Endothelial cell of umbilical vein (primary cell): ENCODE measurements at regions not wholly inside any gene's neighbourhood (a gene's known extent, or its start where the extent isn't known, plus 50 kb on each side); places are given as distances from the start of the nearest gene placed in this dataset.

Source experiments
- EZH2 ChIP-seq: IDR thresholded peaks from 2 replicates; pipeline ENCODE4 v1.6.1; 2012; ENCODE audit warnings: borderline replicate concordance, low read depth, mild to moderate bottlenecking, moderate library complexity, low read length, inconsistent platforms; ENCODE audit not compliant: severe bottlenecking
- FOS ChIP-seq: IDR thresholded peaks from 2 replicates; pipeline ENCODE4 v1.6.1; 2011; ENCODE audit warnings: mild to moderate bottlenecking, low read length, moderate library complexity, borderline replicate concordance; ENCODE audit not compliant: insufficient read depth
- GATA2 ChIP-seq: IDR thresholded peaks from 2 replicates; pipeline ENCODE4 v1.7.0; 2011; ENCODE audit warnings: low read depth, mild to moderate bottlenecking, moderate library complexity, mixed read lengths, low read length; ENCODE audit not compliant: insufficient read length, insufficient read depth
- JUN ChIP-seq: IDR thresholded peaks from 2 replicates; pipeline ENCODE4 v1.6.1; 2011; ENCODE audit warnings: borderline replicate concordance, low read depth; ENCODE audit not compliant: insufficient read length, insufficient read depth
- MAX ChIP-seq: IDR thresholded peaks from 2 replicates; pipeline ENCODE4 v1.6.1; 2011; ENCODE audit not compliant: insufficient read depth, insufficient read length
- MYC ChIP-seq: IDR thresholded peaks from one replicate; pipeline ENCODE4 v1.6.1; 2011; ENCODE audit warnings: mild to moderate bottlenecking, low read depth, low read length
- POLR2A ChIP-seq: IDR thresholded peaks from 2 replicates; pipeline ENCODE4 v1.6.1; 2012; ENCODE audit warnings: low read depth, mild to moderate bottlenecking, control low read depth, low read length
- POLR2AphosphoS5 ChIP-seq: IDR thresholded peaks from 2 replicates; pipeline ENCODE4 v1.6.1; 2012; ENCODE audit warnings: low read depth, mild to moderate bottlenecking, control low read depth, low read length, moderate library complexity; ENCODE audit not compliant: insufficient read depth
- TF ChIP-seq, protein P1 (sequence below), 2 donors: IDR thresholded peaks; 1 replicate in 1 of 2; 2 replicates in 1 of 2; pipeline ENCODE4 v1.5.1; 2011; ENCODE audit warnings: low read length in 2 of 2, mild to moderate bottlenecking in 2 of 2, moderate library complexity in 2 of 2, control low read depth in 1 of 2, inconsistent platforms in 1 of 2, low read depth in 1 of 2; ENCODE audit not compliant: insufficient read depth in 1 of 2; ENCODE audit errors: extremely low read depth in 1 of 2

GRCh38 chr16:87057951-87058560 is 259.1 kb downstream of the C16orf95 start:
- TF ChIP-seq, protein P1, sequence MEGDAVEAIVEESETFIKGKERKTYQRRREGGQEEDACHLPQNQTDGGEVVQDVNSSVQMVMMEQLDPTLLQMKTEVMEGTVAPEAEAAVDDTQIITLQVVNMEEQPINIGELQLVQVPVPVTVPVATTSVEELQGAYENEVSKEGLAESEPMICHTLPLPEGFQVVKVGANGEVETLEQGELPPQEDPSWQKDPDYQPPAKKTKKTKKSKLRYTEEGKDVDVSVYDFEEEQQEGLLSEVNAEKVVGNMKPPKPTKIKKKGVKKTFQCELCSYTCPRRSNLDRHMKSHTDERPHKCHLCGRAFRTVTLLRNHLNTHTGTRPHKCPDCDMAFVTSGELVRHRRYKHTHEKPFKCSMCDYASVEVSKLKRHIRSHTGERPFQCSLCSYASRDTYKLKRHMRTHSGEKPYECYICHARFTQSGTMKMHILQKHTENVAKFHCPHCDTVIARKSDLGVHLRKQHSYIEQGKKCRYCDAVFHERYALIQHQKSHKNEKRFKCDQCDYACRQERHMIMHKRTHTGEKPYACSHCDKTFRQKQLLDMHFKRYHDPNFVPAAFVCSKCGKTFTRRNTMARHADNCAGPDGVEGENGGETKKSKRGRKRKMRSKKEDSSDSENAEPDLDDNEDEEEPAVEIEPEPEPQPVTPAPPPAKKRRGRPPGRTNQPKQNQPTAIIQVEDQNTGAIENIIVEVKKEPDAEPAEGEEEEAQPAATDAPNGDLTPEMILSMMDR (IDR thresholded peaks at IDR 0.05; ENCODE audit: extremely low read depth in 1 of 2, insufficient read depth in 1 of 2, low read depth in 1 of 2, low read length in 2 of 2) = no peak
- TF ChIP-seq JUN (no peak), POLR2AphosphoS5 (no peak), EZH2 (no peak), POLR2A (no peak), MYC (no peak), MAX (no peak), GATA2 (no peak), FOS (no peak)
